GM23338 (cell line): ENCODE measurements at regions not wholly inside any gene's neighbourhood (a gene's known extent, or its start where the extent isn't known, plus 50 kb on each side); places are given as distances from the start of the nearest gene placed in this dataset.
A peak's percentile ranks its signal among the peaks of the same experiment; 100 is the strongest.

ENCODE experiments used
- ATAC-seq: fragments of 200-7000 bp; cut with Tn5 transposase; 3 replicates; pipeline ENCODE4 v1.9.1; 2020
- DNase-seq: peaks from one replicate; pipeline ENCODE4 v3.0.0-alpha.2; 2015; ENCODE audit warnings: low spot score
- H2AFZ ChIP-seq: fragments of 200-600 bp; sonication (generic); 2 replicates; pipeline ENCODE4 v1.8.0; 2016; ENCODE audit warnings: antibody characterized with exemption, mild to moderate bottlenecking, moderate library complexity
- H3F3A ChIP-seq: fragments of 200-600 bp; sonication (generic); replicated peaks from 2 replicates; pipeline ENCODE4 v1.8.0; 2017; ENCODE audit warnings: antibody characterized with exemption, mixed run types, low read depth
- H3K27ac ChIP-seq: fragments of 200-600 bp; sonication (generic); 2 replicates; pipeline ENCODE4 v1.6.1; 2016; ENCODE audit warnings: low read depth
- H3K27me3 ChIP-seq: fragments of 200-600 bp; sonication (generic); 2 replicates; pipeline ENCODE4 v1.8.0; 2016; ENCODE audit warnings: mild to moderate bottlenecking, mixed run types, moderate library complexity; ENCODE audit not compliant: insufficient read depth
- H3K36me3 ChIP-seq: fragments of 200-600 bp; sonication (generic); 2 replicates; pipeline ENCODE4 v1.8.0; 2016; ENCODE audit warnings: mild to moderate bottlenecking; ENCODE audit not compliant: insufficient read depth
- H3K4me1 ChIP-seq: fragments of 200-600 bp; sonication (generic); 2 replicates; pipeline ENCODE4 v1.8.0; 2016; ENCODE audit warnings: mild to moderate bottlenecking, moderate library complexity; ENCODE audit not compliant: insufficient read depth
- H3K4me2 ChIP-seq: fragments of 200-600 bp; sonication (generic); 2 replicates; pipeline ENCODE4 v1.7.1; 2017; ENCODE audit warnings: mixed run types
- H3K4me3 ChIP-seq: fragments of 200-600 bp; sonication (generic); 2 replicates; pipeline ENCODE4 v1.6.1; 2016; ENCODE audit warnings: mixed run types
- H3K79me2 ChIP-seq: fragments of 200-600 bp; sonication (generic); replicated peaks from 2 replicates; pipeline ENCODE4 v1.8.0; 2017; ENCODE audit warnings: mild to moderate bottlenecking; ENCODE audit not compliant: insufficient read depth
- H3K9me2 ChIP-seq: fragments of 200-600 bp; sonication (generic); 2 replicates; pipeline ENCODE4 v1.8.0; 2017; ENCODE audit not compliant: insufficient read depth
- H4K20me1 ChIP-seq: fragments of 200-600 bp; sonication (generic); replicated peaks from 2 replicates; pipeline ENCODE4 v1.8.0; 2017; ENCODE audit warnings: mild to moderate bottlenecking; ENCODE audit not compliant: insufficient read depth
- H3K27ac Mint-ChIP-seq: 2 replicates; pipeline ENCODE4 v1.8.0; 2020; ENCODE audit warnings: inconsistent platforms, mild to moderate bottlenecking, moderate library complexity, mixed read lengths
- H3K27me3 Mint-ChIP-seq: 3 replicates; pipeline ENCODE4 v1.8.0; 2022; ENCODE audit warnings: low read depth, mild to moderate bottlenecking, moderate library complexity, mixed read lengths, inconsistent platforms; ENCODE audit not compliant: insufficient read depth, poor library complexity
- H3K36me3 Mint-ChIP-seq: 3 replicates; pipeline ENCODE4 v1.8.0; 2021; ENCODE audit warnings: low read depth, mild to moderate bottlenecking, inconsistent platforms, moderate library complexity, mixed read lengths
- H3K4me1 Mint-ChIP-seq: 3 replicates; pipeline ENCODE4 v1.8.0; 2020; ENCODE audit warnings: mild to moderate bottlenecking, inconsistent platforms, mixed read lengths
- H3K4me3 Mint-ChIP-seq: 3 replicates; pipeline ENCODE4 v1.8.0; 2021; ENCODE audit warnings: moderate library complexity, mild to moderate bottlenecking, inconsistent platforms, mixed read lengths
- H3K9me3 Mint-ChIP-seq: 3 replicates; pipeline ENCODE4 v1.8.0; 2020; ENCODE audit warnings: moderate library complexity, mild to moderate bottlenecking, inconsistent platforms, mixed read lengths
- CTCF ChIP-seq, 2 experiments: fragments of 200-600 bp in 1 of 2; sonication (generic) in 1 of 2; conservative IDR thresholded peaks; 2 replicates each; pipeline versions ENCODE4 v1.5.1 to v1.6.1; 2016 to 2017; ENCODE audit warnings: antibody characterized with exemption in 2 of 2, low read depth in 2 of 2, mild to moderate bottlenecking in 2 of 2, moderate library complexity in 1 of 2
- EZH2 ChIP-seq: fragments of 200-600 bp; sonication (generic); IDR thresholded peaks from one replicate; pipeline ENCODE4 v1.8.0; 2017; ENCODE audit warnings: antibody characterized with exemption, mild to moderate bottlenecking, low read depth; ENCODE audit not compliant: unreplicated experiment
- NANOG ChIP-seq: IDR thresholded peaks from 2 replicates; pipeline ENCODE4 v1.6.1; 2016; ENCODE audit warnings: antibody characterized with exemption, borderline replicate concordance
- POLR2AphosphoS5 ChIP-seq: IDR thresholded peaks from 2 replicates; pipeline ENCODE4 v1.6.1; 2016; ENCODE audit warnings: antibody characterized with exemption, low read depth
- REST ChIP-seq: IDR thresholded peaks from one replicate; pipeline ENCODE4 v1.6.1; 2018; ENCODE audit warnings: antibody characterized with exemption; ENCODE audit not compliant: unreplicated experiment
- ZNF114 ChIP-seq: fragments of 250-450 bp; sonication (Bioruptor Pico); IDR thresholded peaks from 2 replicates; pipeline ENCODE4 v1.5.0; 2020; ENCODE audit warnings: mild to moderate bottlenecking, moderate library complexity
- TF ChIP-seq, protein P1 (sequence below): IDR thresholded peaks from 2 replicates; pipeline ENCODE4 v1.6.1; 2016; ENCODE audit warnings: antibody characterized with exemption
- TF ChIP-seq, protein P2 (sequence below): fragments of 250-450 bp; sonication (Bioruptor Pico); IDR thresholded peaks from 2 replicates; pipeline ENCODE4 v1.5.0; 2020; ENCODE audit warnings: mild to moderate bottlenecking, moderate library complexity

- TF ChIP-seq, protein P1, sequence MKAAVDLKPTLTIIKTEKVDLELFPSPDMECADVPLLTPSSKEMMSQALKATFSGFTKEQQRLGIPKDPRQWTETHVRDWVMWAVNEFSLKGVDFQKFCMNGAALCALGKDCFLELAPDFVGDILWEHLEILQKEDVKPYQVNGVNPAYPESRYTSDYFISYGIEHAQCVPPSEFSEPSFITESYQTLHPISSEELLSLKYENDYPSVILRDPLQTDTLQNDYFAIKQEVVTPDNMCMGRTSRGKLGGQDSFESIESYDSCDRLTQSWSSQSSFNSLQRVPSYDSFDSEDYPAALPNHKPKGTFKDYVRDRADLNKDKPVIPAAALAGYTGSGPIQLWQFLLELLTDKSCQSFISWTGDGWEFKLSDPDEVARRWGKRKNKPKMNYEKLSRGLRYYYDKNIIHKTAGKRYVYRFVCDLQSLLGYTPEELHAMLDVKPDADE, result no peak
- no peak for TF ChIP-seq EZH2
- TF ChIP-seq CTCF (conservative IDR thresholded peaks at IDR 0.05; ENCODE audit: low read depth in 2 of 2), result no peak
These were observed 472.4 kb downstream of the ATP23 start (continued) for GRCh38 chr12:58413794-58414193.

DNA sequence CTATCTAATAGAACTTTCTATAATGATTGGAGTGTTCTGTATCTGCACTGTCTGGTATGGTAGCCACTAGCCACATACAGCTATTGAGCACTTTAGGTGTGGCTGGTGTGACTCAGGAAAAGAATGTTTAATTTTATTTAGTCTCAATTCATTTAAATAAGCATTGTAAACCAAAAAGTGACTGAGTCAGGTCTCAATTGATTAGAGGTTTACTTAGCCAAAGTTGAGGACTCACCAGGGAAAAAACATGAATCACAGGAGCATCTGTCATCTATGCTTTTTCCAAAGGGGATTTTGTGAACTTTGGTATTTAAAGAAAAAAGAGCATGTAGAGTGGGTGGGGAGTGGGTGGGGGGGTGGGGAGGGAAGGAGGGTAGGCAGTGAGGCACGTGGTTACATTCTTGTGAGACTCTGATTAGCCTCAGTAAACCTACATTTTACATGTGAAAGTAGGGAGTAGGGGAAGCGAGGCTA, 473.1 kb downstream of the ATP23 start:
- Mint-ChIP-seq H3K9me3 (no peaks in the 10 kb centered on the region), H3K27me3 (no peaks in the 10 kb centered on the region), H3K36me3 (no peaks in the 10 kb centered on the region), H3K4me3 (no peak overlapping the region), H3K4me1 (peaks cover 17% of the 10 kb centered on the region), H3K27ac (0 out of 2 replicates have a peak overlapping the region, but pooled peaks have one; percentile 23)
- Histone ChIP-seq H3K4me2 (peak overlapping the region; percentile 36; the same call in 1 of the 2 replicates), H3K27me3 (no peaks in the 10 kb centered on the region), H3F3A (no peaks in the 10 kb centered on the region), H3K4me1 (peaks cover 14% of the 10 kb centered on the region), H2AFZ (peak overlapping the region; percentile 91; the same call in 1 of the 2 replicates), H3K79me2 (no peaks in the 10 kb centered on the region), H3K4me3 (no peak overlapping the region), H4K20me1 (no peaks in the 10 kb centered on the region), H3K27ac (no peak overlapping the region), H3K9me2 (no peaks in the 10 kb centered on the region; the same call in none of the 2 replicates), H3K36me3 (no peaks in the 10 kb centered on the region)
- ATAC-seq (no peak; the same call in 2 of the 3 replicates), DNase-seq (no peak)
- no peak for TF ChIP-seq NANOG
- TF ChIP-seq CTCF (conservative IDR thresholded peaks at IDR 0.05; ENCODE audit: low read depth in 2 of 2), result no peak
- TF ChIP-seq, protein P1, result no peak
- no peak for TF ChIP-seq POLR2AphosphoS5
- no peak for TF ChIP-seq REST
- TF ChIP-seq, protein P2, sequence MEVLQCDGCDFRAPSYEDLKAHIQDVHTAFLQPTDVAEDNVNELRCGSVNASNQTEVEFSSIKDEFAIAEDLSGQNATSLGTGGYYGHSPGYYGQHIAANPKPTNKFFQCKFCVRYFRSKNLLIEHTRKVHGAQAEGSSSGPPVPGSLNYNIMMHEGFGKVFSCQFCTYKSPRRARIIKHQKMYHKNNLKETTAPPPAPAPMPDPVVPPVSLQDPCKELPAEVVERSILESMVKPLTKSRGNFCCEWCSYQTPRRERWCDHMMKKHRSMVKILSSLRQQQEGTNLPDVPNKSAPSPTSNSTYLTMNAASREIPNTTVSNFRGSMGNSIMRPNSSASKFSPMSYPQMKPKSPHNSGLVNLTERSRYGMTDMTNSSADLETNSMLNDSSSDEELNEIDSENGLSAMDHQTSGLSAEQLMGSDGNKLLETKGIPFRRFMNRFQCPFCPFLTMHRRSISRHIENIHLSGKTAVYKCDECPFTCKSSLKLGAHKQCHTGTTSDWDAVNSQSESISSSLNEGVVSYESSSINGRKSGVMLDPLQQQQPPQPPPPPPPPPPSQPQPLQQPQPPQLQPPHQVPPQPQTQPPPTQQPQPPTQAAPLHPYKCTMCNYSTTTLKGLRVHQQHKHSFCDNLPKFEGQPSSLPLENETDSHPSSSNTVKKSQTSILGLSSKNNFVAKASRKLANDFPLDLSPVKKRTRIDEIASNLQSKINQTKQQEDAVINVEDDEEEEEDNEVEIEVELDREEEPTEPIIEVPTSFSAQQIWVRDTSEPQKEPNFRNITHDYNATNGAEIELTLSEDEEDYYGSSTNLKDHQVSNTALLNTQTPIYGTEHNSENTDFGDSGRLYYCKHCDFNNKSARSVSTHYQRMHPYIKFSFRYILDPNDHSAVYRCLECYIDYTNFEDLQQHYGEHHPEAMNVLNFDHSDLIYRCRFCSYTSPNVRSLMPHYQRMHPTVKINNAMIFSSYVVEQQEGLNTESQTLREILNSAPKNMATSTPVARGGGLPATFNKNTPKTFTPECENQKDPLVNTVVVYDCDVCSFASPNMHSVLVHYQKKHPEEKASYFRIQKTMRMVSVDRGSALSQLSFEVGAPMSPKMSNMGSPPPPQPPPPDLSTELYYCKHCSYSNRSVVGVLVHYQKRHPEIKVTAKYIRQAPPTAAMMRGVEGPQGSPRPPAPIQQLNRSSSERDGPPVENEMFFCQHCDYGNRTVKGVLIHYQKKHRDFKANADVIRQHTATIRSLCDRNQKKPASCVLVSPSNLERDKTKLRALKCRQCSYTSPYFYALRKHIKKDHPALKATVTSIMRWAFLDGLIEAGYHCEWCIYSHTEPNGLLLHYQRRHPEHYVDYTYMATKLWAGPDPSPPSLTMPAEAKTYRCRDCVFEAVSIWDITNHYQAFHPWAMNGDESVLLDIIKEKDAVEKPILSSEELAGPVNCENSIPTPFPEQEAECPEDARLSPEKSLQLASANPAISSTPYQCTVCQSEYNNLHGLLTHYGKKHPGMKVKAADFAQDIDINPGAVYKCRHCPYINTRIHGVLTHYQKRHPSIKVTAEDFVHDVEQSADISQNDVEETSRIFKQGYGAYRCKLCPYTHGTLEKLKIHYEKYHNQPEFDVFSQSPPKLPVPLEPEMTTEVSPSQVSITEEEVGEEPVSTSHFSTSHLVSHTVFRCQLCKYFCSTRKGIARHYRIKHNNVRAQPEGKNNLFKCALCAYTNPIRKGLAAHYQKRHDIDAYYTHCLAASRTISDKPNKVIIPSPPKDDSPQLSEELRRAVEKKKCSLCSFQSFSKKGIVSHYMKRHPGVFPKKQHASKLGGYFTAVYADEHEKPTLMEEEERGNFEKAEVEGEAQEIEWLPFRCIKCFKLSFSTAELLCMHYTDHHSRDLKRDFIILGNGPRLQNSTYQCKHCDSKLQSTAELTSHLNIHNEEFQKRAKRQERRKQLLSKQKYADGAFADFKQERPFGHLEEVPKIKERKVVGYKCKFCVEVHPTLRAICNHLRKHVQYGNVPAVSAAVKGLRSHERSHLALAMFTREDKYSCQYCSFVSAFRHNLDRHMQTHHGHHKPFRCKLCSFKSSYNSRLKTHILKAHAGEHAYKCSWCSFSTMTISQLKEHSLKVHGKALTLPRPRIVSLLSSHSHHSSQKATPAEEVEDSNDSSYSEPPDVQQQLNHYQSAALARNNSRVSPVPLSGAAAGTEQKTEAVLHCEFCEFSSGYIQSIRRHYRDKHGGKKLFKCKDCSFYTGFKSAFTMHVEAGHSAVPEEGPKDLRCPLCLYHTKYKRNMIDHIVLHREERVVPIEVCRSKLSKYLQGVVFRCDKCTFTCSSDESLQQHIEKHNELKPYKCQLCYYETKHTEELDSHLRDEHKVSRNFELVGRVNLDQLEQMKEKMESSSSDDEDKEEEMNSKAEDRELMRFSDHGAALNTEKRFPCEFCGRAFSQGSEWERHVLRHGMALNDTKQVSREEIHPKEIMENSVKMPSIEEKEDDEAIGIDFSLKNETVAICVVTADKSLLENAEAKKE, result no peak
- no peak for TF ChIP-seq ZNF114
